Keratinocyte (primary cell): ENCODE measurements at regions not wholly inside any gene's neighbourhood (a gene's known extent, or its start where the extent isn't known, plus 50 kb on each side); places are given as distances from the start of the nearest gene placed in this dataset.

Experiments used
- DNase-seq: peaks from one replicate; pipeline ENCODE4 v3.0.0-alpha.2; 2011; ENCODE audit warnings: low read depth, missing footprints, low spot score
- FAIRE-seq: peaks from 2 replicates; lab custom pipeline; 2011; peaks lifted over from hg19 to GRCh38; lab: Jason Lieb, UNC
- H2AFZ ChIP-seq: 2 replicates; pipeline ENCODE4 v1.6.0; 2012; ENCODE audit warnings: low read length, control low read depth, inconsistent platforms; ENCODE audit not compliant: control insufficient read depth
- H3K27ac ChIP-seq: 2 replicates; pipeline ENCODE4 v1.5.1; 2011; ENCODE audit warnings: low read length; ENCODE audit not compliant: control insufficient read depth, insufficient read depth
- H3K27me3 ChIP-seq: 3 replicates; pipeline ENCODE4 v1.6.0; 2011; ENCODE audit warnings: low read length; ENCODE audit not compliant: control insufficient read depth, insufficient read depth; ENCODE audit errors: extremely low read depth
- H3K36me3 ChIP-seq, 2 experiments: 2 replicates in 1 of 2; 3 replicates in 1 of 2; pipeline ENCODE4 v1.5.1; 2011; ENCODE audit warnings: low read length in 2 of 2, mild to moderate bottlenecking in 1 of 2; ENCODE audit not compliant: control insufficient read depth in 2 of 2, insufficient read depth in 2 of 2; ENCODE audit errors: extremely low read depth in 1 of 2
- H3K4me1 ChIP-seq: 3 replicates; pipeline ENCODE4 v1.5.1; 2011; ENCODE audit warnings: low read length; ENCODE audit not compliant: control insufficient read depth, insufficient read depth; ENCODE audit errors: extremely low read depth
- H3K4me2 ChIP-seq: 3 replicates; pipeline ENCODE4 v1.6.0; 2011; ENCODE audit warnings: low read depth, low read length; ENCODE audit not compliant: control insufficient read depth, insufficient read depth; ENCODE audit errors: extremely low read depth
- H3K4me3 ChIP-seq, 3 experiments: fragments of 200-600 bp in 1 of 3; sonication (generic) in 1 of 3; 2 replicates in 2 of 3; 3 replicates in 1 of 3; pipeline ENCODE4 v1.5.1; 2011 to 2016; ENCODE audit warnings: low read length in 3 of 3, mild to moderate bottlenecking in 3 of 3, control low read depth in 2 of 3, inconsistent platforms in 1 of 3, low read depth in 1 of 3, mixed read lengths in 1 of 3, mixed run types in 1 of 3, moderate library complexity in 1 of 3; ENCODE audit not compliant: control insufficient read depth in 2 of 3, insufficient read depth in 2 of 3; ENCODE audit errors: extremely low read depth in 1 of 3
- H3K79me2 ChIP-seq: 2 replicates; pipeline ENCODE4 v1.6.0; 2012; ENCODE audit warnings: low read length; ENCODE audit not compliant: control insufficient read depth, insufficient read depth
- H3K9ac ChIP-seq: 3 replicates; pipeline ENCODE4 v1.6.0; 2011; ENCODE audit warnings: low read length; ENCODE audit not compliant: control insufficient read depth, insufficient read depth; ENCODE audit errors: extremely low read depth
- H3K9me1 ChIP-seq: 3 replicates; pipeline ENCODE4 v1.6.0; 2011; ENCODE audit warnings: low read length; ENCODE audit not compliant: control insufficient read depth, insufficient read depth; ENCODE audit errors: extremely low read depth
- H3K9me3 ChIP-seq: 2 replicates; pipeline ENCODE4 v1.5.1; 2012; ENCODE audit warnings: low read depth, low read length; ENCODE audit not compliant: control insufficient read depth
- H4K20me1 ChIP-seq: 3 replicates; pipeline ENCODE4 v1.6.0; 2011; ENCODE audit warnings: low read length; ENCODE audit not compliant: control insufficient read depth, insufficient read depth; ENCODE audit errors: extremely low read depth
- EZH2 ChIP-seq: IDR thresholded peaks from one replicate; pipeline ENCODE4 v1.6.1; 2012; ENCODE audit warnings: inconsistent platforms, mild to moderate bottlenecking, low read length, moderate library complexity
- dilution Hi-C: fragments of 300-500 bp; cut with MboI; formaldehyde crosslinking; loops from one replicate; pipeline ENCODE4 v1.7.0; 2020; ENCODE audit warnings: low sequenced_read_pairs; ENCODE audit not compliant: extremely low pct_ligation_motif_present
- TF ChIP-seq, protein P1 (sequence below), 3 experiments: IDR thresholded peaks in 1 of 3; conservative IDR thresholded peaks in 1 of 3; optimal IDR thresholded peaks in 1 of 3; 2 replicates in 2 of 3; 3 replicates in 1 of 3; pipeline versions ENCODE3 to v1.5.1; 2011; ENCODE audit warnings: low read length in 3 of 3, mild to moderate bottlenecking in 3 of 3, moderate library complexity in 2 of 3, control low read depth in 1 of 3, inconsistent platforms in 1 of 3; ENCODE audit not compliant: insufficient read depth in 2 of 3; ENCODE audit errors: extremely low read depth in 1 of 3

DNA sequence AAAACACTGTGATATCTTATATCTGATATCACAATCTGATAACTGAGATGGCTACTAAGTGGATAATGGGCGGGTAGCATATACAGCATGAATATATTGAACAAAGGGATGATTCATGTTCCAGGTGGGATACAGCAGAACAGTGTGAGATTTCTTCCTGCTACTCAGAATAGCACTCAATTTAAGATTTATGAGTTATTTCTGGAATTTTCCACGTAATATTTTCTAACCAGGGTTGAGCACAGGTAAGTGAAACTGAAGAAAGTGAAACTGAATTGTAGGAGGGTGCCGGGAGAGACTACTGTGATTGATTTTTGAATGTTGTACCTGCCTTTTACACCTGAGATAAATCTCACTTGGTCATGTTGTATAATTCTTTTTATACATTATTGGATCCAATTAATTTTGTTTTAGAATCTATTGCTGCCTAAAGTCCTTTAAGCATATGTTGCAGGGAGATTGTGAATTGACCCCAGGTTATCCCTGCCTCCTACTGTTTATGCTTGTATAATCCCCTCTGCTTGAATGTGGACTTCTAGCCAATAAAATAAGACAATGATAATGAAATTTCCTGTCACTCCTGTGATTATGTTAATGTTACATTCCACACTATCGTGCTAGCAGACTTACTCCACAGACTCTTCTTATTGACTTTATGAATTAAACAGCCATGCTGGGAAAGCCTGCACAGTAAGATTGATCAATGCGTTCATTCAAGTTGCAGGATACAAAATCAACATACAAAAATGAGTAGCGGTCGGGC, 67.6 kb upstream of the RBBP8 start:
- TF ChIP-seq, protein P1, sequence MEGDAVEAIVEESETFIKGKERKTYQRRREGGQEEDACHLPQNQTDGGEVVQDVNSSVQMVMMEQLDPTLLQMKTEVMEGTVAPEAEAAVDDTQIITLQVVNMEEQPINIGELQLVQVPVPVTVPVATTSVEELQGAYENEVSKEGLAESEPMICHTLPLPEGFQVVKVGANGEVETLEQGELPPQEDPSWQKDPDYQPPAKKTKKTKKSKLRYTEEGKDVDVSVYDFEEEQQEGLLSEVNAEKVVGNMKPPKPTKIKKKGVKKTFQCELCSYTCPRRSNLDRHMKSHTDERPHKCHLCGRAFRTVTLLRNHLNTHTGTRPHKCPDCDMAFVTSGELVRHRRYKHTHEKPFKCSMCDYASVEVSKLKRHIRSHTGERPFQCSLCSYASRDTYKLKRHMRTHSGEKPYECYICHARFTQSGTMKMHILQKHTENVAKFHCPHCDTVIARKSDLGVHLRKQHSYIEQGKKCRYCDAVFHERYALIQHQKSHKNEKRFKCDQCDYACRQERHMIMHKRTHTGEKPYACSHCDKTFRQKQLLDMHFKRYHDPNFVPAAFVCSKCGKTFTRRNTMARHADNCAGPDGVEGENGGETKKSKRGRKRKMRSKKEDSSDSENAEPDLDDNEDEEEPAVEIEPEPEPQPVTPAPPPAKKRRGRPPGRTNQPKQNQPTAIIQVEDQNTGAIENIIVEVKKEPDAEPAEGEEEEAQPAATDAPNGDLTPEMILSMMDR (optimal IDR thresholded peaks at IDR 0.05 in 1 of 3, IDR thresholded peaks at IDR 0.05 in 1 of 3, conservative IDR thresholded peaks at IDR 0.05 in 1 of 3; ENCODE audit: extremely low read depth in 1 of 3, insufficient read depth in 2 of 3, low read length in 3 of 3) = no peak
- peak overlapping the region; percentile 90 for H3K4me2 ChIP-seq
- H3K9ac ChIP-seq = peak overlapping the region; percentile 53
- no peaks in the 10 kb centered on the region for H3K27me3 ChIP-seq
- H3K4me1 ChIP-seq = peaks cover 26% of the 10 kb centered on the region
- DNase-seq (no peak), FAIRE-seq (no peak)
- peak overlapping the region; percentile 72 for H2AFZ ChIP-seq
- H3K79me2 ChIP-seq = no peaks in the 10 kb centered on the region
- no peaks in the 10 kb centered on the region for H3K9me1 ChIP-seq
- peak overlapping the region in 2 of 3 experiments; percentile 54 to 58 for H3K4me3 ChIP-seq
- no peaks in the 10 kb centered on the region for H3K36me3 ChIP-seq
- peak overlapping the region; percentile 60 for H3K27ac ChIP-seq
- dilution Hi-C loops = no loop called here
- no peaks in the 10 kb centered on the region for H4K20me1 ChIP-seq
- no peaks in the 10 kb centered on the region for H3K9me3 ChIP-seq

DNA sequence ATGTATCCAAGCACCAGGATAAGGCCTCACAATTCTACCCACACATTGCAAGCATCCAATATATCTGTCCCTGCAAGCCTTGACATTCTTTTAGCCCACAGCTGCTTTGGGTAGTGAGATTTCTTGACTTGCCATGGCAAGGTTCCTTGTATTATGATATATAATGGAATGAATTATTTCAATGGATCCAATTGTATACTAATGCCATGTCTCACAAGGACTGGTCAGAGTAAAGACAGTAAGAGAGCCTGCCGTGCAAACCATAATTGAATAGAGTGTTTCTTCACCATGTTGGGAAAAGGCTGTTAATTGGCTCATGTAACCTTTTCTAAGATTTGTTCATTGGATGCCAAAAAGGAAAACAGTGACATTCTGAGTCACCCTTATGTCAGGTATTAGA, 64.3 kb upstream of the RBBP8 start:
- TF ChIP-seq, protein P1 (optimal IDR thresholded peaks at IDR 0.05 in 1 of 3, IDR thresholded peaks at IDR 0.05 in 1 of 3, conservative IDR thresholded peaks at IDR 0.05 in 1 of 3; ENCODE audit: extremely low read depth in 1 of 3, insufficient read depth in 2 of 3, low read length in 3 of 3) = no peak
- no peak for TF ChIP-seq EZH2
- Histone ChIP-seq H3K9me3 (no peaks in the 10 kb centered on the region), H3K27me3 (no peaks in the 10 kb centered on the region), H3K9me1 (no peaks in the 10 kb centered on the region), H2AFZ (no peak overlapping the region), H3K4me1 (peaks cover 40% of the 10 kb centered on the region), H3K4me3 (peak overlapping the region in 1 of 3 experiments; percentile 3), H3K79me2 (no peaks in the 10 kb centered on the region), H3K9ac (no peak overlapping the region), H3K27ac (peak overlapping the region; percentile 50), H4K20me1 (no peaks in the 10 kb centered on the region), H3K36me3 (no peaks in the 10 kb centered on the region), H3K4me2 (peak overlapping the region; percentile 23)
- DNase-seq (peak; percentile 45), FAIRE-seq (peak; percentile 88)
- dilution Hi-C loops = no loop called here
